Glomerular endothelial cell (primary cell): ENCODE measurements at regions not wholly inside any gene's neighbourhood (a gene's known extent, or its start where the extent isn't known, plus 50 kb on each side); places are given as distances from the start of the nearest gene placed in this dataset.

Source experiments
- DNase-seq: peaks from one replicate; pipeline ENCODE4 v3.0.0-alpha.2; 2011; ENCODE audit warnings: low read depth, low spot score; ENCODE audit errors: extremely low read depth

DNA sequence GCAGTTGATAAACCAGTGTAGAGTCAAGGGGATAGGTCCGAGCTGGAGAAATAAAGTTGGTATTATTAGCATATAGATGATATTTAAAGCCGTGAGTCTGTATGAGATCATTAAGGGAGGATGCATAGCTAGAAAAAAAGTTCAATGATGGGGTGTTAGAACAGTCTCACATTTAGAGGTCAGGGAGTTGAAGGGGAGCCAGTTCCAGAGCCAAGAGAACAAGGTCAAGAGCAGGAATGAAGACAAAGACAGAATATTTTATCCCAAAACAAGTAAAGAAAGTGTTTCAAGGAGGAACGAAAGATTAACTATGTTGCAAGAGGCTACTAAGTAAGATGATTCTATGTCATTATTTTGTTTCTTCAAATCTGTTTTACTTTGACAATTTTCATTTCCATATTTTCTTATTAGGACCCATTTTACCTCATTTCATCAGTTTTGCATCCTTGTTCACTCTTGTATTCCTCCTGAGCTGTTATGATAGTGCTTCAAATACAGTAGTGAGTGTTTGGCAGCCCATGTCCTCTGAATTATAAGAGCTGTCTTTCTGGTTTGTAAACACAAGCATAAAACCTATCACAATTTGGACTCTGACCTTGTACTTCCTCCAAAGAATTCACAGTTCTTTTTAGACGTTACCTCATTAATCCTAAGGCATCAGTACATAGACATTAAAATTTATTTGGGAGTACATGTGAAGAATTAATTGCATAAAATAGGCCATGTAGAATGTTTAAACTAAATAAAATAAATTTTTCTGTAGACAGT is 695.7 kb upstream of the NECTIN3 start:
- no peak for DNase-seq

DNA sequence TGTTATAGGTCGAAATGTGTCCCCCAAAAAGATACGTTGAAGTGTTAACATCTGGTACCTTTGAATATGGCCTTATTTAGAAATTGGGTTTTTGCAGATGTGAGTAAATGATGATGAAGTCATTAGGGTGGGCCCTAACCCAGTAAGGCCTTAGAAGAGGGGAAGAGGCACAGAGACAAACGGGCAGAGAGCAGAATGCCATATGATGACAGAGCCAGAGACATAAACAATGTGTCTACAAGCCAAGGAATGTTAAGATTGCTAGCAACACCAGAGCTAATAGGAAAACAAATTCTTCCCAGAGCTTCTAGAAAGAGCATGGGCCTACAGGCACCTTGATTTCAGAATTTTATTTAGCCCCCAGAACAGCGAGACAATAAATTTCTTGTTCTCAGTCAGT is 693.1 kb upstream of the NECTIN3 start:
- DNase-seq, result no peak

- no peak for DNase-seq
Measured at GRCh38 chr3:110381992-110382391, 689.6 kb upstream of the NECTIN3 start.

GRCh38 chr3:110383356-110383755 is 688.3 kb upstream of the NECTIN3 start:
- no peak for DNase-seq

- no peak for DNase-seq
Measured at GRCh38 chr3:110384601-110385000, 687.0 kb upstream of the NECTIN3 start.

GRCh38 chr3:110389005-110389404 is 682.6 kb upstream of the NECTIN3 start:
- no peak for DNase-seq

- DNase-seq, result no peak
Measured at GRCh38 chr3:110390372-110390771, 681.2 kb upstream of the NECTIN3 start.

DNA sequence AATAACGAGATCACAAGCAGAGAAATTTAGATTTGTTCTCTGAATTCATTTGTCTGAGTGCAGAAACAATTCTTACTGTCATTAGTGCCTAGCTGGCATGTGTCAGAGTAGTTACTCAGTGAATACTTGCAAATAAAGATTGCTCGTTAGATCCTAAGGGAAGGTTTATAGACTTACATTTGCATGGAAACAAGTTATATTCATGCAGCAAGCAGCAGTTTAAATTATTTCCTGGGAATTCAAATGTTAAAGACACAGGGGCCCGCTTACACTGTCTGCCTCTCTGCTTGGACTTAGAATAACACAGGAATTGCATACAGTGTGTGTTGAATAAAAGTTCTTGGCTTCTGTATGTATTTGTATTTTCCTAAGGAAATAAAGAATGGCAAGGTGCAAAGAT is 680.6 kb upstream of the NECTIN3 start:
- DNase-seq, result no peak

GRCh38 chr3:110391640-110392395 is 679.8 kb upstream of the NECTIN3 start:
- DNase-seq, result no peak

DNA sequence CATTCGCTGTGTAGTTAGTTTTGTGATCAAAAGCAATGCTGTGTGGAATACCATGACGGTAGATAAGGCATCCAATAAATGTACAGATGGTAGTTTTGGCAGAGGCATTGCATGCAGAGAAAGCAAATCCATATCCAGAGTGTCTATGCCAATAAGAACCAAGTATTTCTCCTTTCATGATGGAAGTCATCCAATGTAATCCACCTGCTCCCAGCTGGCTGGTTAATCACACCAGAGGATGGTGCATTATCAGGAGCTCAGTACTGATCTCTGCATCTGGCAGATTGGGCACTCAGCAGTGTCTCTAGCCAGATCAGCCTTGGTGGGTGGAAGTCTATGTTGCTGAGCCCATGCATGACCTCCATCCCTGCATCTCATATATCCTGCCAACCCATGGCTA is 677.7 kb upstream of the NECTIN3 start:
- no peak for DNase-seq

- DNase-seq, result no peak
Measured at GRCh38 chr3:110397115-110397514, 674.5 kb upstream of the NECTIN3 start.

DNA sequence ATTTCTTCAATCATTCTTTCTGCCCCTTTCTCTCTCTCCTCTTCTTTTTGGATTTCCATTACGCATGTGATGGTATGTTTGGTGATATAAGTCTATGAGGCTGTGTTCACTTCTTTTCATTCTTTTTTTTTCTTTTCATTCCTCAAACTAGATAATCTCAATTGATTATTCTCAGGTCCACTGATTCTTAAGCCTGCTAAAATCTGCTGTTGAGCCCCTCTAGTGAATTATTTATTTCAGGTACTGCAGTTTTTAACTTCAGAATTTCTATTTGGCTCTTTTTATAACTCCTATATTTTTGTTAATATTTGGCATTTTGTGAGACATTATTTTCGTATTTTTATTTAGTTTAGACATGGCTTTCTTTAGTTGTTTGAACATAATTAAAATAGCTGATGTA is 671.3 kb upstream of the NECTIN3 start:
- no peak for DNase-seq

GRCh38 chr3:110405830-110406585 is 665.6 kb upstream of the NECTIN3 start:
- no peak for DNase-seq

DNA sequence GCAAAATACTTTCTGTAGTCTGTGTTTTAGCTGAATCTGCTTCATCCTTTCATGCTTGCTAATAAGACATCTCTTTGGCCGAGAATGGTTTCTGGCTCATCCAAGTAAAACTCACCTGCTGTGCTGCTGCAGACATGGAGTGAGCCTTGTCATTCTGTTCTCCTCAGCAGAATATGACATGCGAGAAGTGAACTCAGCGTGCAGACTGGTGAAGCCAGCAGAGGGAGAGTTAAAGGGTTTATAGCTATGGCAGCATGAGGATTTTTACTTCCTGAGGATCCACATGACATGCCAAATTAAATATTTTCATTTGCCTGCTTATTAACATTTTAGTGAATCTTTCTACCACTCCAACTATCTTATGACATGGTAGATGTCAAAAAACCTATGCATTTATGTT is 658.4 kb upstream of the NECTIN3 start:
- no peak for DNase-seq

DNA sequence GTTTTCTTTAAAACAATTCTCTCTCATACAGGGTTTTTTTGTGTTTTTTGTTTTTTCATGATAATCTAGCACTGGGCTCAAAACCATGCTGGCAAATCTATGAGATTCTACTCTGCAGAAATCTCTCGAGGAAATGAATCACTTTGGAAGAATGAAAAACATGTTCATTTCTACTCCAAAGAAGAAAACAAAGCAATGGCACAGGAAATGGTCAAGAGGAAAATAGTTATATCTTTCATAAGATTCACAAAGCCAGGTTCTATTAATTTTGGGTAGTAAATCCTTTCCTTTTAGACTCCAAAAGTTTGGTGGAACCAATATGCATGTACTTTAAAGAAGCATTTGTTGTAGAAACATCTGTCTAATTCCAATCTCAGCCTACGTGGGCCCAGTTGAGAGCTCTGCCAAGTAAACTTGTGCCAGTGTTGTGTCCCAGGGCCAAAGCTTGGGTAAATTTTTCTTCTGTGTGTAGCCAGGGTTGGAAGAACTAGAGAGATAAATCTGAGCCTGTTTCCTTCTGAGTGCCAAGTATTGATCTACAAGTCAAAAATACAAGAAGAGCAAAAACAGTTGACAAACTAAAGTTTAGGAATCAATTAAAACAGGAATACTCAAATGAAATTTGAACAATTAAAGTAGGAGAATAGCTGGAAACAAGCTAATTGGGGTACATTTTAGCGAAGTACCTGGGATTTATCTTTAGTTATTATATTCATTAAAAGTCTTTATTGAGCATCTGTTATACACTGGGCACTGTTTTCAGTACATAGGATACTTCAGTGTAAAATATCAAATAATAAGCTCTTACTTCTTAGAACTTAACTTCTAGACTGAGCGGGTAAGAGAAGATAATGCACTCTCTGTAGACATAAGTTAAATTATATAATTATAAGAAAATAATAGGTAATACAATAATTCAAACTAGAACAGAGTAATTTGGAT is 657.5 kb upstream of the NECTIN3 start:
- peak; percentile 76 for DNase-seq

- DNase-seq, result no peak
Measured at GRCh38 chr3:110414855-110415254, 656.8 kb upstream of the NECTIN3 start.

DNA sequence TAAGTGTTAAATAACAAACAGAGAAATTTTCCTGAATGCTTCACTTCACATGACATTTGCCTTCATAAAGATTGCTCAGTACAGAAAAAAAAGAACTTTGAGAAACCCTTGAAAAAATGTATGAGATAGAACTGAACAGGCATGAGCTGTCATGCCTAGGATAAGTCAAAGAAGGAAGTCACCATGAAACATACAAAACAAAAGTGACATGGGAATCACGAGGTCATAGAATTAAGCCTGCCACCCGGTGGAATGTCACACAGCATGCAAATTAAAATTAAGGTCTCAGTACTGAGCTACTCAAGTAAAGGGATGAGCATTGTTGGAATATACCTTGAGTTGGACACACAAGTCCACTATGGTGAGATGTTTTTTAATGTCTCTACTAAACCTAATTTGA is 652.5 kb upstream of the NECTIN3 start:
- no peak for DNase-seq

- DNase-seq, result no peak
Measured at GRCh38 chr3:110419601-110420000, 652.0 kb upstream of the NECTIN3 start.

- no peak for DNase-seq
Measured at GRCh38 chr3:110420158-110420641, 651.4 kb upstream of the NECTIN3 start.

DNA sequence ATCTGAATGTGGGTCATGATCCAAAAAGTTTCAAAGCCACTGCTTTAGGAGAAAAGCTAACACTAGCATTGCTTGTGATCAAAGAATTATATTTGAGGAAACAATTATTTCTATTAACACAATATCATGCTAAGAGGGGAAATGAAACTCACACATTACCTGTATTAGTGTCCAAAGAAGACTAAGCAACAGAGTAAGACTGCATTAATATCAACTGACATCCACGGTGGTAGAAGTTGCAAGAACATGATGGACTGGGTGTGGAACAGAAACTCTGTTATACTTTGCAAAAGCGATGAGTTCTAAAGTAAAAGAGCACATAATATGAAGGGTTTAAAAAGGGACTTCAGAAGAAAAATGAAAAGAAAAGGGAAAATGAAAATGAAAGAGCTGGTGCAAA is 648.3 kb upstream of the NECTIN3 start:
- DNase-seq, result no peak
